Loucy (cell line): ENCODE measurements at regions not wholly inside any gene's neighbourhood (a gene's known extent, or its start where the extent isn't known, plus 50 kb on each side); places are given as distances from the start of the nearest gene placed in this dataset.
A peak's percentile ranks its signal among the peaks of the same experiment; 100 is the strongest.

Experiments used
- H2AFZ ChIP-seq: fragments of 200-600 bp; sonication (generic); 2 replicates; pipeline ENCODE4 v1.6.0; 2016; ENCODE audit warnings: antibody characterized with exemption, mild to moderate bottlenecking, low read length, moderate library complexity
- H3F3A ChIP-seq: fragments of 200-600 bp; 2 replicates; pipeline ENCODE4 v1.6.0; 2016; ENCODE audit warnings: antibody characterized with exemption, low read depth, mild to moderate bottlenecking
- H3K27me3 ChIP-seq: fragments of 200-600 bp; sonication (generic); 2 replicates; pipeline ENCODE4 v1.6.1; 2014; ENCODE audit warnings: low read length, mild to moderate bottlenecking; ENCODE audit not compliant: insufficient read depth, poor library complexity, severe bottlenecking
- H3K36me3 ChIP-seq: fragments of 200-600 bp; sonication (generic); 2 replicates; pipeline ENCODE4 v1.6.1; 2016; ENCODE audit warnings: low read length; ENCODE audit not compliant: insufficient read depth
- H3K4me1 ChIP-seq: fragments of 200-600 bp; sonication (generic); 2 replicates; pipeline ENCODE4 v1.5.1; 2014; ENCODE audit warnings: low read length, mild to moderate bottlenecking; ENCODE audit not compliant: insufficient read depth, poor library complexity, severe bottlenecking
- H3K4me2 ChIP-seq: fragments of 200-600 bp; sonication (generic); 2 replicates; pipeline ENCODE4 v1.6.0; 2014; ENCODE audit warnings: antibody characterized with exemption, low read length, low read depth, mild to moderate bottlenecking; ENCODE audit not compliant: poor library complexity, severe bottlenecking
- H3K4me3 ChIP-seq: fragments of 200-600 bp; sonication (generic); 2 replicates; pipeline ENCODE4 v1.5.1; 2014; ENCODE audit warnings: low read length, mild to moderate bottlenecking, mixed read lengths; ENCODE audit not compliant: poor library complexity, severe bottlenecking
- H3K79me2 ChIP-seq: fragments of 200-600 bp; sonication (generic); 2 replicates; pipeline ENCODE4 v1.6.1; 2014; ENCODE audit warnings: low read length; ENCODE audit not compliant: insufficient read depth
- H3K9ac ChIP-seq: fragments of 200-600 bp; sonication (generic); 2 replicates; pipeline ENCODE4 v1.6.0; 2014; ENCODE audit warnings: mild to moderate bottlenecking, low read depth, low read length, moderate library complexity; ENCODE audit not compliant: poor library complexity, severe bottlenecking
- H3K9me2 ChIP-seq: fragments of 200-600 bp; sonication (generic); replicated peaks from 2 replicates; pipeline ENCODE4 v1.6.1; 2016; ENCODE audit warnings: low read depth, low read length, mixed read lengths
- H3K9me3 ChIP-seq: fragments of 200-600 bp; sonication (generic); 2 replicates; pipeline ENCODE4 v1.6.1; 2014; ENCODE audit warnings: mild to moderate bottlenecking, antibody characterized with exemption, low read length, low read depth; ENCODE audit not compliant: insufficient read depth
- H4K20me1 ChIP-seq: fragments of 200-600 bp; sonication (generic); 2 replicates; pipeline ENCODE4 v1.6.0; 2014; ENCODE audit warnings: antibody characterized with exemption, low read length, mild to moderate bottlenecking; ENCODE audit not compliant: insufficient read depth, poor library complexity, severe bottlenecking
- CTCF ChIP-seq: fragments of 200-600 bp; sonication (generic); conservative IDR thresholded peaks from 2 replicates; pipeline ENCODE4 v1.5.1; 2014; ENCODE audit warnings: mild to moderate bottlenecking, antibody characterized with exemption, low read length
- EZH2phosphoT487 ChIP-seq: fragments of 200-600 bp; IDR thresholded peaks from 2 replicates; pipeline ENCODE4 v1.6.1; 2018; ENCODE audit warnings: antibody characterized with exemption, mild to moderate bottlenecking, moderate library complexity, borderline replicate concordance

GRCh38 chr2:196324211-196324610 lies 152.8 kb upstream of the STK17B start:
- no peaks in the 10 kb centered on the region for H3K9me2 ChIP-seq
- H3K27me3 ChIP-seq, result no peaks in the 10 kb centered on the region
- no peaks in the 10 kb centered on the region for H3K36me3 ChIP-seq
- H3K4me3 ChIP-seq, result no peak overlapping the region
- H2AFZ ChIP-seq, result no peak overlapping the region
- TF ChIP-seq EZH2phosphoT487 (no peak), CTCF (no peak)
- peaks cover 6% of the 10 kb centered on the region; the same call in 1 of the 2 replicates for H3F3A ChIP-seq
- H3K79me2 ChIP-seq, result no peaks in the 10 kb centered on the region
- no peaks in the 10 kb centered on the region for H3K9me3 ChIP-seq
- H3K4me1 ChIP-seq, result peaks cover 15% of the 10 kb centered on the region
- H3K4me2 ChIP-seq, result no peak overlapping the region
- H4K20me1 ChIP-seq, result no peaks in the 10 kb centered on the region
- H3K9ac ChIP-seq, result no peak overlapping the region

- Histone ChIP-seq H3K9ac (no peak overlapping the region), H3K4me2 (peak overlapping the region; percentile 38), H3K4me1 (peaks cover 24% of the 10 kb centered on the region)
Measured at GRCh38 chr2:196328088-196328680, 156.8 kb upstream of the STK17B start.

GRCh38 chr2:196329959-196330358 lies 158.6 kb upstream of the STK17B start:
- Histone ChIP-seq H4K20me1 (no peaks in the 10 kb centered on the region), H3K4me2 (no peak overlapping the region), H3K9ac (no peak overlapping the region), H3K9me3 (no peaks in the 10 kb centered on the region), H3K9me2 (no peaks in the 10 kb centered on the region), H3K4me3 (no peak overlapping the region), H3K79me2 (no peaks in the 10 kb centered on the region), H3F3A (peaks cover 6% of the 10 kb centered on the region; the same call in 1 of the 2 replicates), H3K27me3 (no peaks in the 10 kb centered on the region), H3K4me1 (peaks cover 24% of the 10 kb centered on the region), H2AFZ (no peak overlapping the region), H3K36me3 (no peaks in the 10 kb centered on the region)
- TF ChIP-seq EZH2phosphoT487 (no peak), CTCF (no peak)

More at GRCh38 chr2:196328088-196328680, 156.8 kb upstream of the STK17B start:
- no peaks in the 10 kb centered on the region for H3K9me3 ChIP-seq
- H3F3A ChIP-seq, result peaks cover 6% of the 10 kb centered on the region; the same call in 1 of the 2 replicates
- H2AFZ ChIP-seq, result no peak overlapping the region
- TF ChIP-seq EZH2phosphoT487 (no peak), CTCF (no peak)
- no peaks in the 10 kb centered on the region for H3K36me3 ChIP-seq
- no peaks in the 10 kb centered on the region for H3K79me2 ChIP-seq
- no peaks in the 10 kb centered on the region for H3K9me2 ChIP-seq
- no peak overlapping the region for H3K4me3 ChIP-seq
- H3K27me3 ChIP-seq, result no peaks in the 10 kb centered on the region
- H4K20me1 ChIP-seq, result no peaks in the 10 kb centered on the region
